DOHH2 (cell line): ENCODE measurements at regions not wholly inside any gene's neighbourhood (a gene's known extent, or its start where the extent isn't known, plus 50 kb on each side); places are given as distances from the start of the nearest gene placed in this dataset.

Source experiments
- CTCF ChIP-seq: fragments of 200-600 bp; sonication (generic); IDR thresholded peaks from one replicate; pipeline ENCODE4 v1.5.1; 2014; ENCODE audit warnings: antibody characterized with exemption, mild to moderate bottlenecking, low read depth, low read length; ENCODE audit not compliant: poor library complexity, severe bottlenecking
- EZH2phosphoT487 ChIP-seq: fragments of 200-600 bp; sonication (generic); IDR thresholded peaks from 2 replicates; pipeline ENCODE4 v1.6.1; 2017; ENCODE audit warnings: borderline replicate concordance, mild to moderate bottlenecking, antibody characterized with exemption, low read length, moderate library complexity, mixed read lengths

GRCh38 chr18:75683426-75683825 is 255.9 kb upstream of the SMIM21 start:
- TF ChIP-seq CTCF (no peak), EZH2phosphoT487 (no peak)
